HCT116 (cell line): ENCODE measurements at regions not wholly inside any gene's neighbourhood (a gene's known extent, or its start where the extent isn't known, plus 50 kb on each side); places are given as distances from the start of the nearest gene placed in this dataset.
"Not testable (repeated sequence)": the region's sequence is repeated elsewhere in the genome, so short reads cannot be mapped to it uniquely, and the experiment has no call there.

Experiments used
- ATAC-seq: fragments of 200-7000 bp; cut with Tn5 transposase; 2 replicates; pipeline ENCODE4 v1.9.1; 2020; ENCODE audit warnings: mild to moderate bottlenecking, moderate library complexity
- BruUV-seq: library from RNA; stranded (reverse); fragments of 400-500 nt; replicated peaks from 2 replicates; lab custom pipeline; 2021; lab: Mats Ljungman, UMichigan
- CTCF ChIA-PET: fragments of 300-600 bp; sonication (Branson Sonifier 250); formaldehyde crosslinking; loops from one replicate; lab custom pipeline; 2021; ENCODE audit warnings: antibody characterized with exemption; lab: Charles Lee
- POLR2A ChIA-PET: fragments of 300-600, 350-600 bp; sonication (Branson Sonifier 250); formaldehyde crosslinking; loops from one replicate; lab custom pipeline; 2021; ENCODE audit warnings: antibody characterized with exemption; lab: Charles Lee
- RAD21 ChIA-PET, 2 experiments: fragments of 300-600 bp; sonication (Branson Sonifier 250); formaldehyde crosslinking; loops; one replicate each; lab custom pipeline; 2023; ENCODE audit warnings: low total read pairs in 2 of 2; ENCODE audit not compliant: uncharacterized antibody in 2 of 2, unreplicated experiment in 2 of 2, low non-redundant PET in 1 of 2; lab: Charles Lee
- DNase-seq: peaks from one replicate; pipeline ENCODE4 v3.0.0-alpha.2; 2010; ENCODE audit warnings: low read depth, low spot score
- H2AFZ ChIP-seq: fragments of 200-600 bp; shearing (Covaris generic), sonication (generic); 2 replicates; pipeline ENCODE4 v1.6.1; 2017; ENCODE audit warnings: low read depth, mixed run types, mixed read lengths, antibody characterized with exemption, low read length; ENCODE audit not compliant: poor library complexity, severe bottlenecking
- H3K27ac ChIP-seq: 2 replicates; pipeline ENCODE4 v1.5.1; 2012; ENCODE audit warnings: low read depth, low read length
- H3K27me3 ChIP-seq: fragments of 200-600 bp; sonication (generic); 2 replicates; pipeline ENCODE4 v1.6.1; 2016; ENCODE audit warnings: mixed run types, low read length, mixed read lengths; ENCODE audit not compliant: insufficient read depth
- H3K36me3 ChIP-seq, 2 experiments: fragments of 200-500 bp in 1 of 2; fragments of 200-600 bp in 1 of 2; sonication (Bioruptor generic) in 1 of 2; sonication (generic) in 1 of 2; 2 replicates each; pipeline versions ENCODE4 v1.5.1 to v1.6.1; 2014 to 2016; ENCODE audit warnings: low read length in 2 of 2, inconsistent platforms in 1 of 2, mixed read lengths in 1 of 2, mixed run types in 1 of 2; ENCODE audit not compliant: insufficient read depth in 2 of 2, control insufficient read depth in 1 of 2
- H3K4me1 ChIP-seq, 2 experiments: fragments of 200-600 bp in 1 of 2; sonication (generic) in 1 of 2; 2 replicates each; pipeline versions ENCODE4 v1.5.1 to v1.6.1; 2012 to 2017; ENCODE audit warnings: low read length in 2 of 2, inconsistent platforms in 1 of 2, mild to moderate bottlenecking in 1 of 2, mixed read lengths in 1 of 2, mixed run types in 1 of 2, moderate library complexity in 1 of 2; ENCODE audit not compliant: insufficient read depth in 2 of 2, control insufficient read depth in 1 of 2
- H3K4me2 ChIP-seq: fragments of 200-600 bp; sonication (generic); 2 replicates; pipeline ENCODE4 v1.6.1; 2017; ENCODE audit warnings: mixed run types, low read length, mixed read lengths
- H3K4me3 ChIP-seq, 2 experiments: fragments of 200-600 bp in 1 of 2; sonication (generic) in 1 of 2; replicated peaks in 1 of 2; 2 replicates each; pipeline ENCODE4 v1.5.1; 2011 to 2016; ENCODE audit warnings: low read length in 2 of 2, control low read depth in 1 of 2, low read depth in 1 of 2, mild to moderate bottlenecking in 1 of 2, mixed read lengths in 1 of 2, mixed run types in 1 of 2
- H3K79me2 ChIP-seq: fragments of 200-600 bp; sonication (generic); 2 replicates; pipeline ENCODE4 v1.6.1; 2017; ENCODE audit warnings: mild to moderate bottlenecking, mixed run types, low read length, moderate library complexity, mixed read lengths; ENCODE audit not compliant: insufficient read depth
- H3K9ac ChIP-seq: fragments of 200-600 bp; sonication (generic); 2 replicates; pipeline ENCODE4 v1.6.1; 2016; ENCODE audit warnings: low read length, mixed read lengths
- H3K9me2 ChIP-seq: fragments of 200-600 bp; sonication (generic), shearing (Covaris generic); 2 replicates; pipeline ENCODE4 v1.6.1; 2017; ENCODE audit warnings: mixed run types, mild to moderate bottlenecking, moderate library complexity; ENCODE audit not compliant: insufficient read depth
- H3K9me3 ChIP-seq, 2 experiments: fragments of 200-500 bp in 1 of 2; fragments of 200-600 bp in 1 of 2; sonication (Bioruptor generic) in 1 of 2; sonication (generic) in 1 of 2; 2 replicates each; pipeline ENCODE4 v1.6.1; 2014 to 2017; ENCODE audit warnings: low read length in 2 of 2, mixed read lengths in 2 of 2, inconsistent platforms in 1 of 2, low read depth in 1 of 2, mild to moderate bottlenecking in 1 of 2, mixed run types in 1 of 2, moderate library complexity in 1 of 2; ENCODE audit not compliant: control insufficient read depth in 1 of 2, insufficient read depth in 1 of 2
- H4K20me1 ChIP-seq: fragments of 200-600 bp; sonication (generic), shearing (Covaris generic); 2 replicates; pipeline ENCODE4 v1.6.1; 2017; ENCODE audit warnings: mixed run types, mild to moderate bottlenecking, moderate library complexity; ENCODE audit not compliant: insufficient read depth
- intact Hi-C: fragments of 100-400 bp; cut with micrococcal nuclease; formaldehyde crosslinking; loops from 2 replicates; pipeline ENCODE4 v1.10.0; 2022

DNA sequence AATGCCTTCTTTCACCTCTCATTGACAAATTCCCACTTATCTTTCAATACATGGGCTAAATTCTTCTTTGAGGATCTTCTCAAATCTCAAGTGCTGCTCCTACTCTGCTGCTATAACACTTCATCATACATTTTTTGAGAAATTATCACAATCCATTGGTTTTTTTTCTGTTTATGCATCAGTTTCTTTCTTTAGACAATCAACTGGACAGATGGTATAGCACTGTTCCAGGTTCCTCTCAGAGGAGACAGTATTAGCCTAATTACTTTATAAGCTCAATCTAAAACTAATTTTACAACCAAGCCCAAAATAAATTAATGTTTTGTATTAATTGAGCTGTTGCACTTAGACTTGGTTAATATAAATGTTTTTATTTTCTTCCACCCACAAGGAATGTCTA is 392.5 kb downstream of the CHL1 start:
- H2AFZ ChIP-seq, intact Hi-C loops, H3K4me1 ChIP-seq, H3K36me3 ChIP-seq, H3K79me2 ChIP-seq, H3K27me3 ChIP-seq, BruUV-seq, POLR2A ChIA-PET, H3K9me3 ChIP-seq, H4K20me1 ChIP-seq, H3K4me3 ChIP-seq, RAD21 ChIA-PET, H3K4me2 ChIP-seq, H3K9me2 ChIP-seq, ATAC-seq, H3K27ac ChIP-seq, DNase-seq, H3K9ac ChIP-seq, CTCF ChIA-PET: not testable (repeated sequence)

DNA sequence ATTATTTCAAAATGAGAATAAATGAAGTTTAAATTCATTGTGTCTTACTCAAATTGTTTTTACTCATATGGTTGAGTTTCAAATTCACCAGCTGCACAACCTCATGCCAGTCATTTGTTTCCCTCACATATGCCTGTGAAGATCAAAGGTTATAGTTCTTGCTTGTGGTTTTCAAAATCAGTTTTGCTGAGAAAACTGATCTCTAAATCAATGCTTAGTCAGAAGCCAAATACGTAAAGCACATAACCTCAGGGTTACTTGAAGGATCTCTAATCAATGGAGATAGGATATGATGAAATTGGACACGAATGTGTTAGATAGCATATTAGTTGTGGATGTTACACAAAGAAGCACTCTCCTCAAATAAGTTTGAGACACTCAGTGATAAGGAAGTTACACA is 400.7 kb downstream of the CHL1 start:
- H3K36me3 ChIP-seq, RAD21 ChIA-PET, H4K20me1 ChIP-seq, H3K4me1 ChIP-seq, H3K9ac ChIP-seq, DNase-seq, intact Hi-C loops, POLR2A ChIA-PET, BruUV-seq, H2AFZ ChIP-seq, H3K4me2 ChIP-seq, ATAC-seq, H3K9me3 ChIP-seq, H3K27me3 ChIP-seq, H3K9me2 ChIP-seq, H3K27ac ChIP-seq, CTCF ChIA-PET, H3K4me3 ChIP-seq, H3K79me2 ChIP-seq: not testable (repeated sequence)

DNA sequence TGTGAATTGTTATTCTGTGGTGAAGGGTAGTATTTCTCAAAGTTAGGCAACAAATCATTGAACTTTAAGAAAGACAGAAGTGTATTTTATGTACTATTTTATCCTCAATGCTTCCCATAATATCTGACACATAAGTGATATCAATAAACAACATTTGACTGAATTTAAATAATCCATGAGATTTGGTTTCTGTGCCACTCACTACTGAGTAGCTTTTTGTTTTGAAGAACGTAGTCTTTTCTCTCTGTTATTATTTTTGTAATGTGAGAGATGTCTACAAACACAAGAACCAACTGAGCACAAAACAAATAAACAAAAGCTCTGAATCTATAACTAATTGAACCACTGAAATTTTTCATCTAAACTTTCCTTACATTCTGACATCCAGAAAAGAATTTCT is 401.2 kb downstream of the CHL1 start:
- H3K4me2 ChIP-seq, H3K27me3 ChIP-seq, H3K9me3 ChIP-seq, CTCF ChIA-PET, H3K9me2 ChIP-seq, RAD21 ChIA-PET, intact Hi-C loops, H3K27ac ChIP-seq, H4K20me1 ChIP-seq, DNase-seq, H3K36me3 ChIP-seq, H3K79me2 ChIP-seq, BruUV-seq, POLR2A ChIA-PET, H3K9ac ChIP-seq, H2AFZ ChIP-seq, ATAC-seq, H3K4me3 ChIP-seq, H3K4me1 ChIP-seq: not testable (repeated sequence)

DNA sequence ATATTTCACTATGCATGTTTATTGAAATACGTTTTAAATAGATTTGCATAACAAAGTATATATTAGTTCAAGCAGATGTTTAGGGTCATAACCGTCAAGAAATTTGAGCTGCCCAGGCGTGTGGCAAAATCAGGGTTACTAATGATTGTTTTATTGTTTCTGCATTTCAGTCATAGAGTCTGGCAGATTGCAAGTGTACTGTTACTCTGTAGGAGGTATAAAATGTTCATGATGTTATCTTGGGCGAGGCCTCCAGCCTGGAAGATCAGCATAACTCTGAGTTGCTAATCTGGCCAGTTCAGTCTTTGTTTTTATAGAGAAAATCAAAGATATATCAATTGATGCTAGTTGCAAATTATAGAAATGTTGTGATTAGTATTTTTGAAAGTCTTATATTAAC is 410.9 kb downstream of the CHL1 start:
- intact Hi-C loops, H3K27ac ChIP-seq, H3K4me3 ChIP-seq, H3K79me2 ChIP-seq, H2AFZ ChIP-seq, DNase-seq, BruUV-seq, H3K27me3 ChIP-seq, H4K20me1 ChIP-seq, ATAC-seq, POLR2A ChIA-PET, H3K9me3 ChIP-seq, CTCF ChIA-PET, H3K36me3 ChIP-seq, H3K4me1 ChIP-seq, H3K9ac ChIP-seq, RAD21 ChIA-PET, H3K9me2 ChIP-seq, H3K4me2 ChIP-seq: not testable (repeated sequence)
